ENCODE measurements at regions not wholly inside any gene's neighbourhood (a gene's known extent, or its start where the extent isn't known, plus 50 kb on each side); places are given as distances from the start of the nearest gene placed in this dataset.
"Not testable (repeated sequence)": the region's sequence is repeated elsewhere in the genome, so short reads cannot be mapped to it uniquely, and the experiment has no call there.

DNA sequence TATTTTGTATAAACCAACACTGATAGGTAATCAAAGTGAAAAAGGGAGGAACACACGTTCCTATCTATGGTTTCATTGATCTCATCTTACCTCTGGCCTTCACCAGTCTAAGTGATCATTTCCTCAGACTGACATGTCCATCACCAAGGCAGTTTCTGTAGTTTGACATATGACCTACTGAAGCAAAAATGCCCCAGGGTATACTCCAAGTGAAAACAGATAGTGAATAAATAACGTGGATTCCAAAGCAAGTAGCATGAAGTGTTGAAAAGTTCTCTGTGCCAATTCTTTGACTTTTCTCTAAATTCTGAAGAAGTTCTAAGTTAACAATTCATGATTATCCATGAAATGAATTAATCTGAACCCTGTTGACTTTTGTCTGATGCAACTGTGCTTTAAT is 334.2 kb upstream of the SGCG start:
- H3K4me3 ChIP-seq (ENCODE audit: low read length): no peak overlapping the region
- H3F3A ChIP-seq (ENCODE audit: low read length, unreplicated experiment): no peaks in the 10 kb centered on the region
- POLR2A ChIA-PET (ENCODE audit: unreplicated experiment): no interaction called here
- H3K9me3 ChIP-seq (ENCODE audit: low read length): no peaks in the 10 kb centered on the region
- TF ChIP-seq EZH2phosphoT487 (IDR thresholded peaks at IDR 0.05; ENCODE audit: borderline replicate concordance, low read length) (no peak), EZH2 (IDR thresholded peaks at IDR 0.05; ENCODE audit: low read length, unreplicated experiment) (no peak), CTCF (conservative IDR thresholded peaks at IDR 0.05; ENCODE audit: low read depth, low read length) (no peak)
- H3K9me2 ChIP-seq (replicated peaks; ENCODE audit: low read length): no peaks in the 10 kb centered on the region
- H4K20me1 ChIP-seq (ENCODE audit: low read length): no peaks in the 10 kb centered on the region
- no peak overlapping the region for H3K9ac ChIP-seq (ENCODE audit: low read length)
- CTCF ChIA-PET: no interaction called here
- ATAC-seq (no peak), DNase-seq (no peak)
- no peaks in the 10 kb centered on the region for H3K4me1 ChIP-seq (ENCODE audit: insufficient read depth, low read length)
- H2AFZ ChIP-seq (ENCODE audit: low read length): no peak overlapping the region
- H3K4me2 ChIP-seq (ENCODE audit: low read length): no peak overlapping the region
- H3K36me3 ChIP-seq (ENCODE audit: low read depth, low read length): no peaks in the 10 kb centered on the region
- BruUV-seq (replicated peaks): no TSS peak
- peaks cover 27% of the 10 kb centered on the region for H3K27me3 ChIP-seq (ENCODE audit: low read length)
- intact Hi-C loops (cut with micrococcal nuclease): no loop called here
- H3K79me2 ChIP-seq (ENCODE audit: low read length): no peaks in the 10 kb centered on the region
- H3K27ac ChIP-seq (ENCODE audit: low read length): no peak overlapping the region

DNA sequence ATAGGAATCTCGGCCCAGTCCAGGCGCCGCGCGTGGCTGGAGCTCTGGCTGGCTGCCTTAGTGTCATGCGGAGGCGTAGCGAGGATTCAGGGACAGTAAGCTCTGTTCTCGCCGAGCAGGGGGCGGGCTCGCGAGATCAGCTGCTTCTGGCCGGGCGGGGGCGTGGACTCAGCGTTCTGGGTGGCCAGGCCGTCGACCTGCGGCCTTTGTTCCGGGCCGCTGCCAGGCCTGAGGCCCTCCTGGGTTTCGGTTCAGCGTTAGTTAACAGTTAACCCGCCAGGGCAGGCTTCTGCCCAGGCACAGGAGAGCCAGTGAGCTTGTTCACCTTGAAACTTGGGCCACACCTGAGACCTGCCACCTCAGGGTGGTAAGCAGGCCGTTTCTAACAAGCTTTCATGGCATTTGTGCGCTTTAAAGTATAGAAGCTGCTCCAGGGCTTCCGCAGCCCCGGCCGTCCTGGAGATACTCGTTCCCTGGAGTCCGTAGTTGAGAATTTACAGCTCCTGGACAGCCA is 332.2 kb upstream of the SGCG start:
- H3K4me3 ChIP-seq (ENCODE audit: low read length): no peak overlapping the region
- no peaks in the 10 kb centered on the region for H3K9me2 ChIP-seq (replicated peaks; ENCODE audit: low read length)
- H3K9ac ChIP-seq (ENCODE audit: low read length): no peak overlapping the region
- H3K4me1 ChIP-seq (ENCODE audit: insufficient read depth, low read length): no peaks in the 10 kb centered on the region
- no peaks in the 10 kb centered on the region for H3K79me2 ChIP-seq (ENCODE audit: low read length)
- ChIA-PET CTCF (no interaction called here), POLR2A (ENCODE audit: unreplicated experiment) (no interaction called here)
- no peak overlapping the region for H2AFZ ChIP-seq (ENCODE audit: low read length)
- TF ChIP-seq EZH2phosphoT487 (IDR thresholded peaks at IDR 0.05; ENCODE audit: borderline replicate concordance, low read length) (no peak), CTCF (conservative IDR thresholded peaks at IDR 0.05; ENCODE audit: low read depth, low read length) (no peak), EZH2 (IDR thresholded peaks at IDR 0.05; ENCODE audit: low read length, unreplicated experiment) (no peak)
- DNase-seq (no peak), ATAC-seq (no peak)
- BruUV-seq (replicated peaks): no TSS peak
- no peak overlapping the region for H3K4me2 ChIP-seq (ENCODE audit: low read length)
- no peaks in the 10 kb centered on the region for H3F3A ChIP-seq (ENCODE audit: low read length, unreplicated experiment)
- intact Hi-C loops (cut with micrococcal nuclease): no loop called here
- peaks cover 27% of the 10 kb centered on the region for H3K27me3 ChIP-seq (ENCODE audit: low read length)
- H3K36me3 ChIP-seq (ENCODE audit: low read depth, low read length): no peaks in the 10 kb centered on the region
- H3K27ac ChIP-seq (ENCODE audit: low read length): no peak overlapping the region
- H3K9me3 ChIP-seq (ENCODE audit: low read length): no peaks in the 10 kb centered on the region
- no peaks in the 10 kb centered on the region for H4K20me1 ChIP-seq (ENCODE audit: low read length)

DNA sequence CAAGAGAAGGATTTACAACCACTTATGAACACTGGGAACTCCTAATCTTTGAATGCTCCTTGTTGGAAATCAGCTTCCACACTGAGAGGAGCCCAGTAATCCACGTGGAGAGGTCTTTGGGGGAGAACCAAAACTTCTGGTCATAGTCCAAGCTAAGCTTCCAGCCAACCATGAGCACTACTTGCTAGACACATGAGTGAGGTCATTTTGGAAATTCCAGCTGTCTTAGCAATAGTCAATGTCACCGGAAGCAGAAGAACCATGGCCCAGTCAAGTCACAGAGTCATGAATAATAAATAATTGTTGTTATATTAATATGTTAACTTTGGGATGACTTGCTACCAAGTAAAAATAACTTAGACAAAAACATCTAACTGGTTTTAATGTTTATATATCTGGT is 324.9 kb upstream of the SGCG start:
- ChIA-PET POLR2A (ENCODE audit: unreplicated experiment) (no interaction called here), CTCF (no interaction called here)
- Histone ChIP-seq H3K9ac (ENCODE audit: low read length) (no peak overlapping the region), H3K27me3 (ENCODE audit: low read length) (no peaks in the 10 kb centered on the region), H2AFZ (ENCODE audit: low read length) (no peak overlapping the region), H4K20me1 (ENCODE audit: low read length) (no peaks in the 10 kb centered on the region), H3F3A (ENCODE audit: low read length, unreplicated experiment) (no peaks in the 10 kb centered on the region), H3K27ac (ENCODE audit: low read length) (no peak overlapping the region), H3K79me2 (ENCODE audit: low read length) (no peaks in the 10 kb centered on the region), H3K4me2 (ENCODE audit: low read length) (no peak overlapping the region), H3K36me3 (ENCODE audit: low read depth, low read length) (no peaks in the 10 kb centered on the region), H3K4me1 (ENCODE audit: insufficient read depth, low read length) (no peaks in the 10 kb centered on the region), H3K9me2 (replicated peaks; ENCODE audit: low read length) (no peaks in the 10 kb centered on the region), H3K4me3 (ENCODE audit: low read length) (no peak overlapping the region), H3K9me3 (ENCODE audit: low read length) (no peaks in the 10 kb centered on the region)
- no peak for TF ChIP-seq EZH2 (IDR thresholded peaks at IDR 0.05; ENCODE audit: low read length, unreplicated experiment)
- no peak for TF ChIP-seq CTCF (conservative IDR thresholded peaks at IDR 0.05; ENCODE audit: low read depth, low read length)
- no peak for TF ChIP-seq EZH2phosphoT487 (IDR thresholded peaks at IDR 0.05; ENCODE audit: borderline replicate concordance, low read length)
- ATAC-seq (no peak), DNase-seq (no peak)
- intact Hi-C loops (cut with micrococcal nuclease): no loop called here
- BruUV-seq (replicated peaks): no TSS peak

DNA sequence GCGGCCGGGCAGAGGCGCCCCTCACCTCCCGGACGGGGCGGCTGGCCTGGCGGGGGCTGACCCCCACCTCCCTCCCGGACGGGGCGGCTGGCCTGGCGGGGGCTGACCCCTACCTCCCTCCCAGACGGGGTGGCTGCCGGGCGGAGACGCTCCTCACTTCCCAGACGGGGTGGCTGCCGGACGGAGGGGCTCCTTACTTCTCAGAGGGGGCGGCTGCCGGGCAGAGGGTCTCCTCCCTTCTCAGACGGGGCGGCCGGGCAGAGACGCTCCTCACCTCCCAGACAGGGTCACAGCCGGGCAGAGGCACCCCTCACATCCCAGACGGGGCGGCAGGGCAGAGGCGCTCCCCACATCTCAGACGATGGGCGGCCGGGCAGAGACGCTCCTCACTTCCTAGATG is 321.8 kb upstream of the SGCG start:
- H4K20me1 ChIP-seq (ENCODE audit: low read length); BruUV-seq (replicated peaks); H3K9ac ChIP-seq (ENCODE audit: low read length); H3K27me3 ChIP-seq (ENCODE audit: low read length); CTCF ChIA-PET; H3K9me2 ChIP-seq (replicated peaks; ENCODE audit: low read length); ATAC-seq; H3K27ac ChIP-seq (ENCODE audit: low read length); intact Hi-C loops (cut with micrococcal nuclease); H3K9me3 ChIP-seq (ENCODE audit: low read length); H3K36me3 ChIP-seq (ENCODE audit: low read depth, low read length); H3K4me1 ChIP-seq (ENCODE audit: insufficient read depth, low read length); H3K4me3 ChIP-seq (ENCODE audit: low read length); H3K79me2 ChIP-seq (ENCODE audit: low read length); H2AFZ ChIP-seq (ENCODE audit: low read length); H3K4me2 ChIP-seq (ENCODE audit: low read length); H3F3A ChIP-seq (ENCODE audit: low read length, unreplicated experiment); DNase-seq; POLR2A ChIA-PET (ENCODE audit: unreplicated experiment): not testable (repeated sequence)

DNA sequence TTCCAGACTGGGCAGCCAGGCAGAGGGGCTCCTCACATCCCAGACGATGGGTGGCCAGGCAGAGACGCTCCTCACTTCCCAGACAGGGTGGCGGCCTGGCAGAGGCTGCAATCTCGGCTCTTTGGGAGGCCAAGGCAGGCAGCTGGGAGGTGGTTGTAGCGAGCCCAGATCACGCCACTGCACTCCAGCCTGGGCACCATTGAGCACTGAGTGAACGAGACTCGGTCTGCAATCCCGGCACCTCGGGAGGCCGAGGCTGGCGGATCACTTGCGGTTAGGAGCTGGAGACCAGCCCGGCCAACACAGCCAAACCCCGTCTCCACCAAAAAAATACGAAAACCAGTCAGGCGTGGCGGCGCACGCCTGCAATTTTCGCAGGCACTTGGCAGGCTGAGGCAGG is 321.4 kb upstream of the SGCG start:
- DNase-seq; H3K27ac ChIP-seq (ENCODE audit: low read length); H3K4me2 ChIP-seq (ENCODE audit: low read length); H3K79me2 ChIP-seq (ENCODE audit: low read length); H3K4me3 ChIP-seq (ENCODE audit: low read length); POLR2A ChIA-PET (ENCODE audit: unreplicated experiment); H3K9me2 ChIP-seq (replicated peaks; ENCODE audit: low read length); H2AFZ ChIP-seq (ENCODE audit: low read length); H3K9ac ChIP-seq (ENCODE audit: low read length); H3K4me1 ChIP-seq (ENCODE audit: insufficient read depth, low read length); BruUV-seq (replicated peaks); intact Hi-C loops (cut with micrococcal nuclease); H3K27me3 ChIP-seq (ENCODE audit: low read length); H3K36me3 ChIP-seq (ENCODE audit: low read depth, low read length); H3F3A ChIP-seq (ENCODE audit: low read length, unreplicated experiment); ATAC-seq; H4K20me1 ChIP-seq (ENCODE audit: low read length); CTCF ChIA-PET; H3K9me3 ChIP-seq (ENCODE audit: low read length): not testable (repeated sequence)
